ENCODE measurements at regions not wholly inside any gene's neighbourhood (a gene's known extent, or its start where the extent isn't known, plus 50 kb on each side); places are given as distances from the start of the nearest gene placed in this dataset.

DNA sequence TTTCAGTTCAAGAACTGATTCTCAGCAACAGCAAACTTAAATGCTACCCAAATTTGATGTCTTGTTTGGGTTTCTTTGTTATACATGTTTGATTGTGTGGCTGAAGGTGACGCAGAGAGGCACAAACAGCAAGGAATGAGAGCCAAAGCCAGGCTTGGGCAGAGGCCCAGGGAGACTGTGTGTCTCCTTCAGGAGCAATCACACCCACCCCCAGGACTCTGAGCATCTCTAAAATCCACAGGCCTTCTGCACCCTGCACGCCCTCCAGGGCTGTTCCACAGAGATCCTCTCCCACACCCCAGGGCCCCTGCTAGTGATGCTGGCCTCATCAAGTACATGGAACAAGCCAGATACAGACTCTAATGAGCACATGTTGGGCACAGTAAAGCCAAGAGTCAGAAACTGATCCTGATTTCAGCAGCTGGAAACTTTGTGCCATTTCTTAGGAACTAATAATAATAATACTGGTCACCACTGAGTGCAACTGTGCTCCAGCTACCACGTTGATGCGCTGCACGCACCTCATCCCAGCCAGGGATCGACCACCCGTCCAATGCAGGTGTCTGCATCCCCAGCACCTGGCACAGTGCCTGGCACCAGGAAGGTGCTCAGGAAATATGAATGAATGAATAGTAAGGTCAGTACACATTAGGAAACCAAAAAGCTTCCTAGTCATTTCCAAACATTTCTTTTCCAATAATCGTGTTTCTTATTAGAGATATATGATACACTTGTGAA lies 54.6 kb upstream of the TCF7 start:
- Histone ChIP-seq H4K20me1 (replicated peaks in 1 of 2; ENCODE audit: control insufficient read depth in 1 of 2, insufficient read depth in 2 of 2, low read length in 2 of 2) (no peaks in the 10 kb centered on the region), H4K8ac (ENCODE audit: extremely low read depth, insufficient read depth, low read length) (no peak overlapping the region), H2AFZ (ENCODE audit: low read length) (no peak overlapping the region), H3K9me3 (ENCODE audit: insufficient read depth in 2 of 2, low read depth in 1 of 2, low read length in 1 of 2) (no peaks in the 10 kb centered on the region), H3K4ac (replicated peaks; ENCODE audit: insufficient read length, low read depth, low read length) (no peak overlapping the region), H3K14ac (ENCODE audit: insufficient read length) (no peak overlapping the region), H3K23me2 (ENCODE audit: low read depth, low read length) (no peaks in the 10 kb centered on the region), H2BK15ac (ENCODE audit: low read length) (no peak overlapping the region), H3K9ac (replicated peaks in 1 of 4; ENCODE audit: extremely low read depth in 1 of 4, low read depth in 3 of 4, low read length in 3 of 4) (no peak overlapping the region), H2BK20ac (ENCODE audit: low read length) (no peak overlapping the region), H2BK120ac (replicated peaks; ENCODE audit: low read depth, low read length) (no peak overlapping the region), H4K5ac (ENCODE audit: insufficient read length, low read depth, low read length) (no peak overlapping the region), H3K4me3 (ENCODE audit: extremely low read depth in 1 of 4, insufficient read depth in 2 of 4, low read depth in 3 of 4, low read length in 4 of 4) (no peak overlapping the region), H3K79me1 (ENCODE audit: low read depth, low read length) (peaks cover 2% of the 10 kb centered on the region; the same call in 1 of the 2 replicates), H3K27ac (ENCODE audit: low read depth, low read length) (no peak overlapping the region), H3K36me3 (ENCODE audit: control insufficient read depth in 2 of 4, insufficient read depth in 4 of 4, low read length in 3 of 4) (no peaks in the 10 kb centered on the region), H2BK5ac (ENCODE audit: low read depth, low read length) (no peak overlapping the region), H4K91ac (replicated peaks; ENCODE audit: insufficient read length, low read length) (no peak overlapping the region), H3K27me3 (replicated peaks in 1 of 4; ENCODE audit: control insufficient read depth in 3 of 4, extremely low read depth in 1 of 4, insufficient read depth in 3 of 4, low read length in 3 of 4) (no peaks in the 10 kb centered on the region), H2BK12ac (ENCODE audit: low read depth, low read length) (no peak overlapping the region), H3K18ac (ENCODE audit: extremely low read depth, low read length) (no peak overlapping the region), H3K4me2 (ENCODE audit: insufficient read depth in 1 of 2, low read depth in 2 of 2, low read length in 2 of 2) (no peak overlapping the region), H3K23ac (ENCODE audit: insufficient read length) (no peak overlapping the region), H2AK5ac (ENCODE audit: low read depth, low read length) (no peak overlapping the region), H3K79me2 (ENCODE audit: control insufficient read depth in 1 of 2, insufficient read depth in 2 of 2, low read length in 2 of 2) (no peaks in the 10 kb centered on the region), H3K56ac (replicated peaks; ENCODE audit: insufficient read length, low read depth, low read length) (no peak overlapping the region), H3K4me1 (replicated peaks in 1 of 4; ENCODE audit: control insufficient read depth in 3 of 4, insufficient read depth in 4 of 4, low read length in 3 of 4) (no peaks in the 10 kb centered on the region; a peak in 1 of 7 replicates)
- ChIA-PET CTCF (ENCODE audit: partially characterized antibody) (interaction anchor here (0.9 to 2.0 kb wide), 6 partner anchors 14 to 87 kb away, joined by 3 to 16 read pairs (median 6); no protein-coding TSS in a partner anchor), POLR2A (ENCODE audit: partially characterized antibody) (no interaction called here)
- DNase-seq (ENCODE audit: low read depth in 1 of 2, low spot score in 2 of 2) (no peak), FAIRE-seq (no peak)
- 92% methylated on average over 8 of the region's 8 CpGs; no CpG with 5 or more reads in 1 of the 2 experiments for WGBS, 2 experiments (ENCODE audit: extremely low coverage in 1 of 2, insufficient coverage in 1 of 2, insufficient read length in 1 of 2, insufficient replicate concordance in 2 of 2, low coverage in 1 of 2, low lambda C conversion rate in 2 of 2, missing lambda C conversion rate in 1 of 2)
- TF ChIP-seq, protein P1, sequence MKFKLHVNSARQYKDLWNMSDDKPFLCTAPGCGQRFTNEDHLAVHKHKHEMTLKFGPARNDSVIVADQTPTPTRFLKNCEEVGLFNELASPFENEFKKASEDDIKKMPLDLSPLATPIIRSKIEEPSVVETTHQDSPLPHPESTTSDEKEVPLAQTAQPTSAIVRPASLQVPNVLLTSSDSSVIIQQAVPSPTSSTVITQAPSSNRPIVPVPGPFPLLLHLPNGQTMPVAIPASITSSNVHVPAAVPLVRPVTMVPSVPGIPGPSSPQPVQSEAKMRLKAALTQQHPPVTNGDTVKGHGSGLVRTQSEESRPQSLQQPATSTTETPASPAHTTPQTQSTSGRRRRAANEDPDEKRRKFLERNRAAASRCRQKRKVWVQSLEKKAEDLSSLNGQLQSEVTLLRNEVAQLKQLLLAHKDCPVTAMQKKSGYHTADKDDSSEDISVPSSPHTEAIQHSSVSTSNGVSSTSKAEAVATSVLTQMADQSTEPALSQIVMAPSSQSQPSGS (IDR thresholded peaks at IDR 0.05; ENCODE audit: low read length) = no peak
- TF ChIP-seq RAD21 (IDR thresholded peaks at IDR 0.05 in 1 of 2, conservative IDR thresholded peaks at IDR 0.05 in 1 of 2; ENCODE audit: low read depth in 2 of 2, low read length in 2 of 2) (no peak), YY1 (IDR thresholded peaks at IDR 0.05; ENCODE audit: low read depth, low read length) (no peak), TBP (IDR thresholded peaks at IDR 0.05; ENCODE audit: low read depth, low read length) (no peak), CHD2 (IDR thresholded peaks at IDR 0.05; ENCODE audit: low read length) (no peak), FOSL1 (IDR thresholded peaks at IDR 0.05; ENCODE audit: insufficient read depth, low read depth, low read length) (no peak), SIN3A (conservative IDR thresholded peaks at IDR 0.05 in 1 of 2, IDR thresholded peaks at IDR 0.05 in 1 of 2; ENCODE audit: low read depth in 1 of 2, low read length in 2 of 2) (no peak), CREB1 (IDR thresholded peaks at IDR 0.05) (no peak), EZH2 (IDR thresholded peaks at IDR 0.05; ENCODE audit: low read depth, low read length, severe bottlenecking) (no peak), TEAD4 (IDR thresholded peaks at IDR 0.05; ENCODE audit: low read depth, low read length) (no peak), BCL11A (IDR thresholded peaks at IDR 0.05; ENCODE audit: low read depth in 2 of 2, low read length in 2 of 2) (no peak)

All from H1 (cell line).